GM12874 (cell line): ENCODE measurements at regions not wholly inside any gene's neighbourhood (a gene's known extent, or its start where the extent isn't known, plus 50 kb on each side); places are given as distances from the start of the nearest gene placed in this dataset.

Source experiments
- CTCF ChIP-seq: IDR thresholded peaks from 2 replicates; pipeline ENCODE4 v1.5.1; 2011; ENCODE audit warnings: low read depth, mild to moderate bottlenecking, control low read depth, low read length, moderate library complexity; ENCODE audit not compliant: insufficient read depth

DNA sequence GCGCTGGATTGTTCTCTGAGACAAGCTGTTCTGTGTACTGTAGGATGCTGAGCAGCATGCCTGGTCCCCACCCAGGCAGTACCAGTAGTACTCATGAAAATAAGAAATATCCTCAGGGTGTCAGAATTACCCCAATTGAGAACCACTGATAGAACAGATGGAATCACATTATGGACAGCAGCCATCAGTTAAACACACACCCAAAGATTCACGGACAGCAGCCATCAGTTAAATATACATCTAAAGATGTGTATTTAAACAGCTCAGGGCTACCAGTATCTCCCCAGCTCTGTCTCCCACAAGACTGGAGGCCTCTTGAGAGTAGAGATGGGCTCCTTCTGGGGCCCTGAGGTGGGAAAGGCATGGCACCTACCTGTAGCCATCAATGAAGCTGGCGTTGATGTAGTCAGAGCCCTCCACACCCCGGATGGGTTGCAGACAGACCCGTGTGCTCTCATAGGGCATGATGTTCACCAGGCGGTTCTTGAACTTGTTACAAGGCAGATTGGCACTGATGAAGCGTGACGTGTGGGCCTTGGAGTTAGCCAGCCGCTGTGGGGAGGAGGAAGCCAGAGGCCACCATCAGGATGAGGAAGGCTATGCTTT, 129.3 kb downstream of the PTPRS start:
- no peak for TF ChIP-seq CTCF

DNA sequence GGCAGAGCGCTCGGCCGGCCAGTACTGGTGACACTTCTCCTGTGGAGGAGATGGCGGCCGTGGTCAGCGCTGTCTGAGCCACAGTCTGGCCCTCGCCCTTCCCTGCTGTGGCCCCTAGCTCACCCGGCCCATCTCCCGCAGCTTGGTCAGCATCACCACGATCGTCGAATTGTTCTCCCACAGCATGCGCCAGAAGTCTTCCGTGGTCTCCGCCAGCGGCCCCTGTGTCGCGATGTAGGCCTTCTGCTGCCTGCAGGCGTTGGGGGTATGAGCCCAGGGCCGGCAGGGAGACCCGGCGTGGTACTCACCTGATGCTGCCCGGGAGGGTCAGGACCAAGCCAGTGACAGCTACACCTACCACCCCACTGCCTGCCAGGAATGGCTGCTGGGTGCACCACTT, 130.1 kb downstream of the PTPRS start:
- TF ChIP-seq CTCF, result no peak

- no peak for TF ChIP-seq CTCF
These were observed 132.8 kb downstream of the PTPRS start for GRCh38 chr19:5207806-5208205.

- no peak for TF ChIP-seq CTCF
These were observed 133.9 kb downstream of the PTPRS start for GRCh38 chr19:5206751-5207075.

GRCh38 chr19:5205937-5206750, 134.5 kb downstream of the PTPRS start:
- no peak for TF ChIP-seq CTCF

GRCh38 chr19:5205381-5205780, 135.2 kb downstream of the PTPRS start:
- no peak for TF ChIP-seq CTCF

GRCh38 chr19:5204212-5204611, 136.4 kb downstream of the PTPRS start:
- TF ChIP-seq CTCF, result no peak
